ENCODE measurements at regions not wholly inside any gene's neighbourhood (a gene's known extent, or its start where the extent isn't known, plus 50 kb on each side); places are given as distances from the start of the nearest gene placed in this dataset.

- ChIA-PET CTCF (no interaction called here), POLR2A (no interaction called here)
- H3K4me1 Mint-ChIP-seq (ENCODE audit: insufficient read depth, unreplicated experiment) = peaks cover 10% of the 10 kb centered on the region
- no peak for DNase-seq (ENCODE audit: unreplicated experiment)
- BruUV-seq (replicated peaks) = no TSS peak
- no peak for TF ChIP-seq CTCF (IDR thresholded peaks at IDR 0.05; ENCODE audit: unreplicated experiment)
- H3K9me3 Mint-ChIP-seq (ENCODE audit: unreplicated experiment) = no peaks in the 10 kb centered on the region
- H3K4me3 Mint-ChIP-seq (ENCODE audit: unreplicated experiment) = no peak overlapping the region
- H3K27me3 Mint-ChIP-seq (ENCODE audit: insufficient read depth, unreplicated experiment) = no peaks in the 10 kb centered on the region
- no peaks in the 10 kb centered on the region for H3K36me3 Mint-ChIP-seq (ENCODE audit: insufficient read depth, unreplicated experiment)
- H3K27ac Mint-ChIP-seq (ENCODE audit: low read depth, unreplicated experiment) = no peak overlapping the region
- intact Hi-C loops (cut with micrococcal nuclease) = no loop called here
These were observed 720.8 kb downstream of the DCDC2C start for GRCh38 chr2:4424153-4424552.

- BruUV-seq (replicated peaks) = no TSS peak
- H3K27ac Mint-ChIP-seq (ENCODE audit: low read depth, unreplicated experiment) = no peak overlapping the region
- no peaks in the 10 kb centered on the region for H3K36me3 Mint-ChIP-seq (ENCODE audit: insufficient read depth, unreplicated experiment)
- H3K4me1 Mint-ChIP-seq (ENCODE audit: insufficient read depth, unreplicated experiment) = peaks cover 7% of the 10 kb centered on the region
- intact Hi-C loops (cut with micrococcal nuclease) = no loop called here
- H3K9me3 Mint-ChIP-seq (ENCODE audit: unreplicated experiment) = no peaks in the 10 kb centered on the region
- DNase-seq (ENCODE audit: unreplicated experiment) = no peak
- H3K4me3 Mint-ChIP-seq (ENCODE audit: unreplicated experiment) = no peak overlapping the region
- no peak for TF ChIP-seq CTCF (IDR thresholded peaks at IDR 0.05; ENCODE audit: unreplicated experiment)
- ChIA-PET CTCF (no interaction called here), POLR2A (interaction anchor here (0.5 to 2.0 kb wide), 4 partner anchors 12 to 482 kb away, joined by 3 to 8 read pairs (median 3); no protein-coding TSS in a partner anchor)
- H3K27me3 Mint-ChIP-seq (ENCODE audit: insufficient read depth, unreplicated experiment) = no peaks in the 10 kb centered on the region
These were observed 723.7 kb downstream of the DCDC2C start for GRCh38 chr2:4427083-4427482.

- H3K9me3 Mint-ChIP-seq (ENCODE audit: unreplicated experiment) = no peaks in the 10 kb centered on the region
- no peaks in the 10 kb centered on the region for H3K4me1 Mint-ChIP-seq (ENCODE audit: insufficient read depth, unreplicated experiment)
- no TSS peak for BruUV-seq (replicated peaks)
- CTCF ChIA-PET = interaction anchor here (0.5 to 0.6 kb wide), 2 partner anchors 115 to 550 kb away, joined by 3 to 4 read pairs; no protein-coding TSS in a partner anchor
- H3K36me3 Mint-ChIP-seq (ENCODE audit: insufficient read depth, unreplicated experiment) = no peaks in the 10 kb centered on the region
- no peak for TF ChIP-seq CTCF (IDR thresholded peaks at IDR 0.05; ENCODE audit: unreplicated experiment)
- no peak overlapping the region for H3K4me3 Mint-ChIP-seq (ENCODE audit: unreplicated experiment)
- no peak for DNase-seq (ENCODE audit: unreplicated experiment)
- POLR2A ChIA-PET = no interaction called here
- no peaks in the 10 kb centered on the region for H3K27me3 Mint-ChIP-seq (ENCODE audit: insufficient read depth, unreplicated experiment)
- no peak overlapping the region for H3K27ac Mint-ChIP-seq (ENCODE audit: low read depth, unreplicated experiment)
- intact Hi-C loops (cut with micrococcal nuclease) = no loop called here
These were observed 742.4 kb downstream of the DCDC2C start for GRCh38 chr2:4445821-4446220.

GRCh38 chr2:4454907-4455306 lies 751.5 kb downstream of the DCDC2C start:
- Mint-ChIP-seq H3K27me3 (ENCODE audit: insufficient read depth, unreplicated experiment) (peaks cover 11% of the 10 kb centered on the region), H3K36me3 (ENCODE audit: insufficient read depth, unreplicated experiment) (no peaks in the 10 kb centered on the region), H3K9me3 (ENCODE audit: unreplicated experiment) (peaks cover 20% of the 10 kb centered on the region), H3K4me3 (ENCODE audit: unreplicated experiment) (no peak overlapping the region), H3K27ac (ENCODE audit: low read depth, unreplicated experiment) (no peak overlapping the region), H3K4me1 (ENCODE audit: insufficient read depth, unreplicated experiment) (no peaks in the 10 kb centered on the region)
- intact Hi-C loops (cut with micrococcal nuclease) = no loop called here
- ChIA-PET POLR2A (no interaction called here), CTCF (no interaction called here)
- no peak for TF ChIP-seq CTCF (IDR thresholded peaks at IDR 0.05; ENCODE audit: unreplicated experiment)
- no peak for DNase-seq (ENCODE audit: unreplicated experiment)
- no TSS peak for BruUV-seq (replicated peaks)
